ENCODE measurements at regions not wholly inside any gene's neighbourhood (a gene's known extent, or its start where the extent isn't known, plus 50 kb on each side); places are given as distances from the start of the nearest gene placed in this dataset.

- H3K9me3 ChIP-seq (ENCODE audit: low read length): no peaks in the 10 kb centered on the region
- peak overlapping the region; percentile 94; the same call in 1 of the 2 replicates for H3K4me2 ChIP-seq (ENCODE audit: low read length)
- peaks cover 8% of the 10 kb centered on the region for H3F3A ChIP-seq (ENCODE audit: low read length, unreplicated experiment)
- peak overlapping the region; percentile 88 for H3K27ac ChIP-seq (ENCODE audit: low read length)
- H3K27me3 ChIP-seq (ENCODE audit: low read length): no peaks in the 10 kb centered on the region
- H3K4me3 ChIP-seq (ENCODE audit: low read length): no peak overlapping the region
- POLR2A ChIA-PET (ENCODE audit: unreplicated experiment): no interaction called here
- no peak for ATAC-seq
- H3K9ac ChIP-seq (ENCODE audit: low read length): no peak overlapping the region
- H3K36me3 ChIP-seq (ENCODE audit: low read depth, low read length): no peaks in the 10 kb centered on the region
- no peaks in the 10 kb centered on the region for H3K9me2 ChIP-seq (replicated peaks; ENCODE audit: low read length)
- no peaks in the 10 kb centered on the region for H4K20me1 ChIP-seq (ENCODE audit: low read length)
- H2AFZ ChIP-seq (ENCODE audit: low read length): no peak overlapping the region
- peaks cover 55% of the 10 kb centered on the region for H3K4me1 ChIP-seq (ENCODE audit: insufficient read depth, low read length)
- TF ChIP-seq EZH2 (IDR thresholded peaks at IDR 0.05; ENCODE audit: low read length, unreplicated experiment): no peak
- TF ChIP-seq CTCF (conservative IDR thresholded peaks at IDR 0.05; ENCODE audit: low read depth, low read length): no peak
- no peak for TF ChIP-seq EZH2phosphoT487 (IDR thresholded peaks at IDR 0.05; ENCODE audit: borderline replicate concordance, low read length)
- intact Hi-C loops (cut with micrococcal nuclease): loop anchor here (5.0 kb wide), 1 partner anchor 354 kb away; no protein-coding TSS in a partner anchor
- no TSS peak for BruUV-seq (replicated peaks)
- CTCF ChIA-PET: no interaction called here
- no peaks in the 10 kb centered on the region for H3K79me2 ChIP-seq (ENCODE audit: low read length)
- no peak for DNase-seq
Measured at GRCh38 chr20:56986476-56986875, 280.0 kb downstream of the BMP7 start.

- Histone ChIP-seq H3K9me2 (replicated peaks; ENCODE audit: low read length) (no peaks in the 10 kb centered on the region), H3K4me2 (ENCODE audit: low read length) (peak overlapping the region; percentile 94), H3K79me2 (ENCODE audit: low read length) (no peaks in the 10 kb centered on the region), H3K27ac (ENCODE audit: low read length) (peak overlapping the region; percentile 88), H3K36me3 (ENCODE audit: low read depth, low read length) (no peaks in the 10 kb centered on the region), H3F3A (ENCODE audit: low read length, unreplicated experiment) (peaks cover 8% of the 10 kb centered on the region), H4K20me1 (ENCODE audit: low read length) (no peaks in the 10 kb centered on the region), H3K4me3 (ENCODE audit: low read length) (peak overlapping the region; percentile 69; the same call in 1 of the 2 replicates), H3K4me1 (ENCODE audit: insufficient read depth, low read length) (peaks cover 55% of the 10 kb centered on the region), H3K9ac (ENCODE audit: low read length) (peak overlapping the region; percentile 55), H3K27me3 (ENCODE audit: low read length) (no peaks in the 10 kb centered on the region), H3K9me3 (ENCODE audit: low read length) (no peaks in the 10 kb centered on the region), H2AFZ (ENCODE audit: low read length) (no peak overlapping the region)
- peak; percentile 90 for DNase-seq
- no peak for ATAC-seq
- TF ChIP-seq EZH2phosphoT487 (IDR thresholded peaks at IDR 0.05; ENCODE audit: borderline replicate concordance, low read length) (no peak), EZH2 (IDR thresholded peaks at IDR 0.05; ENCODE audit: low read length, unreplicated experiment) (no peak), CTCF (conservative IDR thresholded peaks at IDR 0.05; ENCODE audit: low read depth, low read length) (no peak)
- ChIA-PET CTCF (interaction anchor here (0.6 kb wide), 1 partner anchor 232 kb away, joined by 4 read pairs; no protein-coding TSS in a partner anchor), POLR2A (ENCODE audit: unreplicated experiment) (no interaction called here)
- intact Hi-C loops (cut with micrococcal nuclease): loop anchor here (5.0 kb wide), 1 partner anchor 355 kb away; no protein-coding TSS in a partner anchor
- no TSS peak for BruUV-seq (replicated peaks)
Measured at GRCh38 chr20:56986931-56987720, 279.3 kb downstream of the BMP7 start.

GRCh38 chr20:56987986-56988385, 278.5 kb downstream of the BMP7 start:
- POLR2A ChIA-PET (ENCODE audit: unreplicated experiment): interaction anchor here (0.5 kb wide), 1 partner anchor 9 kb away, joined by 7 read pairs; no protein-coding TSS in a partner anchor
- intact Hi-C loops (cut with micrococcal nuclease): loop anchor here (5.0 kb wide), 1 partner anchor 356 kb away; no protein-coding TSS in a partner anchor
- no TSS peak for BruUV-seq (replicated peaks)

More at GRCh38 chr20:56987986-56988385, 278.5 kb downstream of the BMP7 start:
- peaks cover 8% of the 10 kb centered on the region for H3F3A ChIP-seq (ENCODE audit: low read length, unreplicated experiment)
- peak; percentile 69 for ATAC-seq
- H3K36me3 ChIP-seq (ENCODE audit: low read depth, low read length): no peaks in the 10 kb centered on the region
- H3K4me3 ChIP-seq (ENCODE audit: low read length): peak overlapping the region; percentile 69
- H3K27me3 ChIP-seq (ENCODE audit: low read length): no peaks in the 10 kb centered on the region
- no peaks in the 10 kb centered on the region for H3K9me3 ChIP-seq (ENCODE audit: low read length)
- TF ChIP-seq CTCF (conservative IDR thresholded peaks at IDR 0.05; ENCODE audit: low read depth, low read length): no peak
- no peak for TF ChIP-seq EZH2phosphoT487 (IDR thresholded peaks at IDR 0.05; ENCODE audit: borderline replicate concordance, low read length)
- TF ChIP-seq EZH2 (IDR thresholded peaks at IDR 0.05; ENCODE audit: low read length, unreplicated experiment): no peak
- no peaks in the 10 kb centered on the region for H4K20me1 ChIP-seq (ENCODE audit: low read length)
- no peaks in the 10 kb centered on the region for H3K79me2 ChIP-seq (ENCODE audit: low read length)
- CTCF ChIA-PET: interaction anchor here (0.6 kb wide), 2 partner anchors 208 to 233 kb away, joined by 3 to 4 read pairs; no protein-coding TSS in a partner anchor
- peaks cover 55% of the 10 kb centered on the region for H3K4me1 ChIP-seq (ENCODE audit: insufficient read depth, low read length)
- H3K27ac ChIP-seq (ENCODE audit: low read length): peak overlapping the region; percentile 88
- peak overlapping the region; percentile 94 for H3K4me2 ChIP-seq (ENCODE audit: low read length)
- peak overlapping the region; percentile 75 for H2AFZ ChIP-seq (ENCODE audit: low read length)
- no peaks in the 10 kb centered on the region for H3K9me2 ChIP-seq (replicated peaks; ENCODE audit: low read length)
- H3K9ac ChIP-seq (ENCODE audit: low read length): peak overlapping the region; percentile 55
- DNase-seq: peak; percentile 80

Measured in PC-3 (cell line).